Natural killer cell (primary cell): ENCODE measurements at regions not wholly inside any gene's neighbourhood (a gene's known extent, or its start where the extent isn't known, plus 50 kb on each side); places are given as distances from the start of the nearest gene placed in this dataset.
A peak's percentile ranks its signal among the peaks of the same experiment; 100 is the strongest.

Experiments
- ATAC-seq, 3 donors: fragments of 150-1000 bp in 2 of 3; fragments of 200-7000 bp in 1 of 3; cut with Tn5 transposase; 1 replicate in 1 of 3; 2 replicates in 2 of 3; pipeline ENCODE4 v1.10.0; 2021; ENCODE audit warnings: mild to moderate bottlenecking in 2 of 3, moderate library complexity in 2 of 3
- DNase-seq, 2 donors: peaks; one replicate each; pipeline versions ENCODE4 v3.0.0 to v3.0.0-alpha.2; 2013 to 2021; ENCODE audit warnings: mixed read lengths in 1 of 2
- H3K27ac ChIP-seq: one replicate; pipeline ENCODE4 v1.5.1; 2013; ENCODE audit warnings: mild to moderate bottlenecking, low read length
- H3K27me3 ChIP-seq: one replicate; pipeline ENCODE4 v1.6.1; 2013; ENCODE audit warnings: low read length; ENCODE audit not compliant: control insufficient read depth, insufficient read depth
- H3K36me3 ChIP-seq: one replicate; pipeline ENCODE4 v1.6.1; 2013; ENCODE audit warnings: low read length; ENCODE audit not compliant: control insufficient read depth, insufficient read depth
- H3K4me1 ChIP-seq: one replicate; pipeline ENCODE4 v1.6.1; 2013; ENCODE audit warnings: low read length; ENCODE audit not compliant: control insufficient read depth, insufficient read depth
- H3K4me3 ChIP-seq: one replicate; pipeline ENCODE4 v1.5.1; 2013; ENCODE audit warnings: low read length
- H3K9me3 ChIP-seq: one replicate; pipeline ENCODE4 v1.6.1; 2013; ENCODE audit warnings: low read length; ENCODE audit not compliant: control insufficient read depth, insufficient read depth
- H3K27ac Mint-ChIP-seq, 2 donors: one replicate each; pipeline ENCODE4 v1.8.0; 2022; ENCODE audit warnings: mild to moderate bottlenecking in 2 of 2, mixed read lengths in 2 of 2, moderate library complexity in 1 of 2
- H3K27me3 Mint-ChIP-seq, 2 donors: one replicate each; pipeline ENCODE4 v1.8.0; 2022; ENCODE audit warnings: low read depth in 2 of 2, mixed read lengths in 2 of 2
- H3K36me3 Mint-ChIP-seq: one replicate; pipeline ENCODE4 v1.8.0; 2022; ENCODE audit warnings: mixed read lengths
- H3K4me1 Mint-ChIP-seq, 2 donors: one replicate each; pipeline ENCODE4 v1.8.0; 2022; ENCODE audit warnings: mixed read lengths in 2 of 2
- H3K4me3 Mint-ChIP-seq: one replicate; pipeline ENCODE4 v1.8.0; 2022; ENCODE audit warnings: mild to moderate bottlenecking, moderate library complexity, mixed read lengths
- H3K9me3 Mint-ChIP-seq, 2 donors: one replicate each; pipeline ENCODE4 v1.8.0; 2022; ENCODE audit warnings: mixed read lengths in 2 of 2
- WGBS: methylation state at CpG from one replicate; pipeline ENCODE4 v1.1.7; 2013; ENCODE audit warnings: missing lambda C conversion rate; ENCODE audit not compliant: insufficient coverage; 5-methylcytosine and 5-hydroxymethylcytosine counted together
- intact Hi-C: fragments of 100-400 bp; cut with micrococcal nuclease; formaldehyde crosslinking; loops from one replicate; pipeline ENCODE4 v1.14.2; 2022
- TF ChIP-seq, protein P1 (sequence below): fragments of 200-600 bp; IDR thresholded peaks from one replicate; pipeline ENCODE4 v1.8.0; 2022; ENCODE audit warnings: antibody characterized with exemption

DNA sequence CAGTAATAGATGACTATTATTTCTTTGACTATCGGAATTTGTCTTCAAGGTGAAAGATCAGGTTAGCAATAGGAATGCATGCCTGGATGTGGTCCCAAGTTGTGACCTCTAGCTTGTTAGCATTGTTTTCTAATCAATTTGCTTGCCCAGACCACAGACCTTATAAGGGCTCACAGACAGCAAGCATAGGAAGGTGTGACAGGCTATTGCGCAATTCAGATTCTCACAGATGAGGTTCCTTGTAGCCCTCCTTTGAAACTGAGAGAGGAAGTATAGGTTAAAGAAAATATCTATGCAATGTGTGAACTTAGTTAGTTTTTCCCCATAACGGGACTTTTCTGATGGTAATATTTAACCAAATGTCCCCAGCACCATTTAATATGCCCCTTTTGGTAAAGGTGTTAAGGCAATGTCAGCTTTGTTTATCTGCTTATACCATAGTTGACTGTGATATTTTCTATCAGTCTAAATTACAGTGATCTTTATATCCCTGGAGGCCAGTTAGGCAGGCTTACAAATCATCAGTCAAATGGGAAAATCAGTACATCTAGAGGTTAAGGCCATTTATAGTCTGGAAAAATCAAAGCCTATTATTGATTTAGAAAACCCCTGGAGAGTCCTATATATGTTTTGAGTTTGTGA, 168.1 kb upstream of the MBNL1 start:
- Histone ChIP-seq H3K27me3 (no peaks in the 10 kb centered on the region), H3K4me1 (no peaks in the 10 kb centered on the region), H3K9me3 (no peaks in the 10 kb centered on the region), H3K36me3 (no peaks in the 10 kb centered on the region), H3K27ac (no peak overlapping the region), H3K4me3 (no peak overlapping the region)
- TF ChIP-seq, protein P1, sequence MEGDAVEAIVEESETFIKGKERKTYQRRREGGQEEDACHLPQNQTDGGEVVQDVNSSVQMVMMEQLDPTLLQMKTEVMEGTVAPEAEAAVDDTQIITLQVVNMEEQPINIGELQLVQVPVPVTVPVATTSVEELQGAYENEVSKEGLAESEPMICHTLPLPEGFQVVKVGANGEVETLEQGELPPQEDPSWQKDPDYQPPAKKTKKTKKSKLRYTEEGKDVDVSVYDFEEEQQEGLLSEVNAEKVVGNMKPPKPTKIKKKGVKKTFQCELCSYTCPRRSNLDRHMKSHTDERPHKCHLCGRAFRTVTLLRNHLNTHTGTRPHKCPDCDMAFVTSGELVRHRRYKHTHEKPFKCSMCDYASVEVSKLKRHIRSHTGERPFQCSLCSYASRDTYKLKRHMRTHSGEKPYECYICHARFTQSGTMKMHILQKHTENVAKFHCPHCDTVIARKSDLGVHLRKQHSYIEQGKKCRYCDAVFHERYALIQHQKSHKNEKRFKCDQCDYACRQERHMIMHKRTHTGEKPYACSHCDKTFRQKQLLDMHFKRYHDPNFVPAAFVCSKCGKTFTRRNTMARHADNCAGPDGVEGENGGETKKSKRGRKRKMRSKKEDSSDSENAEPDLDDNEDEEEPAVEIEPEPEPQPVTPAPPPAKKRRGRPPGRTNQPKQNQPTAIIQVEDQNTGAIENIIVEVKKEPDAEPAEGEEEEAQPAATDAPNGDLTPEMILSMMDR, result no peak
- DNase-seq (peak; percentile 19 to 58), ATAC-seq (peak; percentile 90 to 97 (median 94))
- H3K27me3 Mint-ChIP-seq, result peaks cover 3 to 6% of the 10 kb centered on the region in 2 donors
- no peaks in the 10 kb centered on the region for H3K9me3 Mint-ChIP-seq
- 71% methylated on average over 2 of the region's 3 CpGs for WGBS
- peaks cover 15 to 21% of the 10 kb centered on the region in 2 donors for H3K4me1 Mint-ChIP-seq
- intact Hi-C loops, result no loop called here
- H3K36me3 Mint-ChIP-seq, result no peaks in the 10 kb centered on the region
- H3K4me3 Mint-ChIP-seq, result peak overlapping the region; percentile 17
- peak overlapping the region; percentile 60 to 67 for H3K27ac Mint-ChIP-seq

DNA sequence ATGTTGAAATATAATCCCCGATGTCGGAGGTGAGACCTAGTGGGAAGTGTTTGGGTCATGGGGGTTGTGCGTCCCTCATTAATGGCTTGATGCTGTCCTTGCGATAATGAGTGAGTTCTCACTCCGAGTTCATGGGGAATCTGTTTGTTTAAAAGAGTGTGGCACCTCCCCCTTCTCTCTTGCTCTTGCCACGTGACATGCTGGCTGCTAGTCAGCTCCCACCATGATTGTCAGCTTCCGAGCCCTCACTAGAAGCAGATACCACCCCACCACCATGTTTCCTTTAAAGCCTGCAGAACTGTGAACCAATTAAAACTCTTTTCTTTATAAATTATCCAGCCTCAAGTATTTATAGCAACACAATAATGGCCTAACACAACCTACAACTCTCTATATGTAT, 166.3 kb upstream of the MBNL1 start:
- TF ChIP-seq, protein P1, result no peak
- peaks cover 0 to 3% of the 10 kb centered on the region in 2 donors for H3K27me3 Mint-ChIP-seq
- H3K4me3 Mint-ChIP-seq, result no peak overlapping the region
- WGBS, result 97% methylated on average over 7 of the region's 7 CpGs
- H3K27ac Mint-ChIP-seq, result no peak overlapping the region
- Histone ChIP-seq H3K9me3 (no peaks in the 10 kb centered on the region), H3K36me3 (no peaks in the 10 kb centered on the region), H3K27me3 (no peaks in the 10 kb centered on the region), H3K4me3 (no peak overlapping the region), H3K27ac (no peak overlapping the region), H3K4me1 (no peaks in the 10 kb centered on the region)
- H3K9me3 Mint-ChIP-seq, result no peaks in the 10 kb centered on the region
- H3K4me1 Mint-ChIP-seq, result peaks cover 15 to 21% of the 10 kb centered on the region in 2 donors
- intact Hi-C loops, result no loop called here
- DNase-seq, result no peak
- no peaks in the 10 kb centered on the region for H3K36me3 Mint-ChIP-seq
- ATAC-seq, result no peak

DNA sequence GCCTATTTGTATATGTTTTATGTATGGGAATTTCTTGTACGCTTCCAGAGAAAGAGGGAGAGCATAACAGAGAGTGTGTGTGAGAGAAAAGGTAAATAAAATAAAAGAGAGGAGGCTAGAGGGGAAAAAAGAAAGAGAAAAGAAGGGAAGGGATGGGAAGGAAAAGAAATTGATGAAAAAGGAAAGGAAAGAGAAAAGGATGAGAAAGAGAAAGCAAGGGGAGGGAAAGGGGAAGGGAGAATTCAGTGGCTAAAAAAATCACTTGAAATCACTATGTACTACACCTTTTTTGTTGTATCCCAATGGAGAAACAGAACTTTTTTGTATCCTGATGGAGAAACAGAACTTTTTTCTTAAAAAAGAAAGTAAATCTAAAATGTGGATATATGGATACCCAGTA, 165.5 kb upstream of the MBNL1 start:
- no peaks in the 10 kb centered on the region for H3K9me3 ChIP-seq
- intact Hi-C loops, result no loop called here
- Mint-ChIP-seq H3K36me3 (no peaks in the 10 kb centered on the region), H3K9me3 (no peaks in the 10 kb centered on the region), H3K4me1 (peaks cover 15 to 21% of the 10 kb centered on the region in 2 donors), H3K27ac (no peak overlapping the region), H3K27me3 (peaks cover 0 to 3% of the 10 kb centered on the region in 2 donors), H3K4me3 (no peak overlapping the region)
- DNase-seq, result no peak
- no peaks in the 10 kb centered on the region for H3K4me1 ChIP-seq
- no peak for ATAC-seq
- H3K36me3 ChIP-seq, result no peaks in the 10 kb centered on the region
- TF ChIP-seq, protein P1, result no peak
- WGBS, result 90% methylated on average over 1 of the region's 1 CpG
- no peaks in the 10 kb centered on the region for H3K27me3 ChIP-seq
- no peak overlapping the region for H3K27ac ChIP-seq
- no peak overlapping the region for H3K4me3 ChIP-seq

DNA sequence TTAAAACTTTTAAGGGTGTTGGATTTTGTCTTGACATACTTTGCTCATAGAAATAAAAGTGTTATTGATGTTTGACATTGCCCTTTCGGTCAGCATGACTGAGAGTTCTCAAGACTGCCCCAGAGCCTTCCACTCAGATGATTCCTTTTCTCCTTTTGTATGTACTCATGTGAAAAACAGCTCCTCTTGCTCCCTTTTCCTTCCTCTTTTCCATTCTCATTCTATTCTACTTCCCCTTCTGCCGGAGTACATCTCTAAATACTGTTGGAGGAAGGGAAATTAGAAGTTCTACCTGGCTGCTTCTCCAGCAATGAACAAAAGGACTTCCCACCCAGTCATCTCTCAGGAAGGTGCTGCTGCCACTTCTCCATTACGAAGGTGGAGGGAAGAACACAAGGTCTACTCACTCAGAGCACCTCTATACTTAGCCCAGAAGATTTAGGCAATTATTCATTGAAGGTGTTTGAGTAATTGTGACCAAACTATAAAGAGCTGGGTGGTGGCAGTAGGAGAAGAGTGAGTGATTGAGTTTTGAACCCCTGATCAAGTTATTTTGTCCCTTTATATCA, 163.8 kb upstream of the MBNL1 start:
- Histone ChIP-seq H3K36me3 (no peaks in the 10 kb centered on the region), H3K4me1 (no peaks in the 10 kb centered on the region), H3K4me3 (no peak overlapping the region), H3K27me3 (no peaks in the 10 kb centered on the region), H3K27ac (no peak overlapping the region), H3K9me3 (no peaks in the 10 kb centered on the region)
- TF ChIP-seq, protein P1, result no peak
- Mint-ChIP-seq H3K27me3 (peaks cover 0 to 3% of the 10 kb centered on the region in 2 donors), H3K4me3 (no peak overlapping the region), H3K36me3 (no peaks in the 10 kb centered on the region), H3K27ac (no peak overlapping the region), H3K9me3 (no peaks in the 10 kb centered on the region), H3K4me1 (peaks cover 11 to 14% of the 10 kb centered on the region in 2 donors)
- no peak for DNase-seq
- ATAC-seq, result no peak
- intact Hi-C loops, result no loop called here
- WGBS, result 72% methylated on average over 1 of the region's 3 CpGs
